T1000 (cell line): ENCODE measurements at regions not wholly inside any gene's neighbourhood (a gene's known extent, or its start where the extent isn't known, plus 50 kb on each side); places are given as distances from the start of the nearest gene placed in this dataset.

Experiments used
- DNase-seq: peaks from one replicate; lab custom pipeline; 2025; ENCODE audit warnings: mixed read lengths; lab: John Stamatoyannopoulos, UW

GRCh38 chr1:228921481-228921880 is 186.2 kb downstream of the RHOU start:
- DNase-seq, result no peak

- no peak for DNase-seq
These were observed 187.6 kb downstream of the RHOU start for GRCh38 chr1:228922722-228923376.

GRCh38 chr1:228923973-228924686 is 188.9 kb downstream of the RHOU start:
- no peak for DNase-seq

- DNase-seq, result no peak
These were observed 190.4 kb downstream of the RHOU start for GRCh38 chr1:228925691-228926090.

GRCh38 chr1:228927421-228927820 is 192.1 kb downstream of the RHOU start:
- no peak for DNase-seq

- DNase-seq, result no peak
These were observed 192.9 kb downstream of the RHOU start for GRCh38 chr1:228927946-228928898.

- no peak for DNase-seq
These were observed 194.3 kb downstream of the RHOU start for GRCh38 chr1:228929476-228930027.

- DNase-seq, result no peak
These were observed 195.2 kb downstream of the RHOU start for GRCh38 chr1:228930479-228930957.

GRCh38 chr1:228933753-228934152 is 198.5 kb downstream of the RHOU start:
- DNase-seq, result no peak

GRCh38 chr1:228935198-228935663 is 200.0 kb downstream of the RHOU start:
- DNase-seq, result no peak

GRCh38 chr1:228935855-228936727 is 200.8 kb downstream of the RHOU start:
- DNase-seq, result no peak

- no peak for DNase-seq
These were observed 201.6 kb downstream of the RHOU start for GRCh38 chr1:228936881-228937280.

GRCh38 chr1:228937351-228937750 is 202.1 kb downstream of the RHOU start:
- DNase-seq, result no peak

GRCh38 chr1:228937851-228938536 is 202.7 kb downstream of the RHOU start:
- no peak for DNase-seq

- DNase-seq, result no peak
These were observed 203.2 kb downstream of the RHOU start for GRCh38 chr1:228938537-228938901.

- DNase-seq, result no peak
These were observed 203.9 kb downstream of the RHOU start for GRCh38 chr1:228939001-228939691.

GRCh38 chr1:228939881-228940392 is 204.7 kb downstream of the RHOU start:
- DNase-seq, result no peak

- no peak for DNase-seq
These were observed 205.2 kb downstream of the RHOU start for GRCh38 chr1:228940526-228940925.

- no peak for DNase-seq
These were observed 205.6 kb downstream of the RHOU start for GRCh38 chr1:228940926-228941325.

- no peak for DNase-seq
These were observed 206.4 kb downstream of the RHOU start for GRCh38 chr1:228941666-228942065.
